ENCODE measurements at regions not wholly inside any gene's neighbourhood (a gene's known extent, or its start where the extent isn't known, plus 50 kb on each side); places are given as distances from the start of the nearest gene placed in this dataset.

- no peak for TF ChIP-seq CTCF (IDR thresholded peaks at IDR 0.05)
- TF ChIP-seq POLR2A (IDR thresholded peaks at IDR 0.05; ENCODE audit: low read depth), result no peak
Observed at GRCh38 chr1:55815745-55816455, 600.7 kb upstream of the USP24 start.
